HCT116 (cell line): ENCODE measurements at regions not wholly inside any gene's neighbourhood (a gene's known extent, or its start where the extent isn't known, plus 50 kb on each side); places are given as distances from the start of the nearest gene placed in this dataset.

Experiments used
- ATAC-seq: fragments of 200-7000 bp; cut with Tn5 transposase; 2 replicates; pipeline ENCODE4 v1.9.1; 2020; ENCODE audit warnings: mild to moderate bottlenecking, moderate library complexity
- BruUV-seq: library from RNA; stranded (reverse); fragments of 400-500 nt; replicated peaks from 2 replicates; lab custom pipeline; 2021; lab: Mats Ljungman, UMichigan
- CTCF ChIA-PET: fragments of 300-600 bp; sonication (Branson Sonifier 250); formaldehyde crosslinking; loops from one replicate; lab custom pipeline; 2021; ENCODE audit warnings: antibody characterized with exemption; lab: Charles Lee
- POLR2A ChIA-PET: fragments of 300-600, 350-600 bp; sonication (Branson Sonifier 250); formaldehyde crosslinking; loops from one replicate; lab custom pipeline; 2021; ENCODE audit warnings: antibody characterized with exemption; lab: Charles Lee
- RAD21 ChIA-PET, 2 experiments: fragments of 300-600 bp; sonication (Branson Sonifier 250); formaldehyde crosslinking; loops; one replicate each; lab custom pipeline; 2023; ENCODE audit warnings: low total read pairs in 2 of 2; ENCODE audit not compliant: uncharacterized antibody in 2 of 2, unreplicated experiment in 2 of 2, low non-redundant PET in 1 of 2; lab: Charles Lee
- DNase-seq: peaks from one replicate; pipeline ENCODE4 v3.0.0-alpha.2; 2010; ENCODE audit warnings: low read depth, low spot score
- H2AFZ ChIP-seq: fragments of 200-600 bp; shearing (Covaris generic), sonication (generic); 2 replicates; pipeline ENCODE4 v1.6.1; 2017; ENCODE audit warnings: low read depth, mixed run types, mixed read lengths, antibody characterized with exemption, low read length; ENCODE audit not compliant: poor library complexity, severe bottlenecking
- H3K27ac ChIP-seq: 2 replicates; pipeline ENCODE4 v1.5.1; 2012; ENCODE audit warnings: low read depth, low read length
- H3K27me3 ChIP-seq: fragments of 200-600 bp; sonication (generic); 2 replicates; pipeline ENCODE4 v1.6.1; 2016; ENCODE audit warnings: mixed run types, low read length, mixed read lengths; ENCODE audit not compliant: insufficient read depth
- H3K36me3 ChIP-seq, 2 experiments: fragments of 200-500 bp in 1 of 2; fragments of 200-600 bp in 1 of 2; sonication (Bioruptor generic) in 1 of 2; sonication (generic) in 1 of 2; 2 replicates each; pipeline versions ENCODE4 v1.5.1 to v1.6.1; 2014 to 2016; ENCODE audit warnings: low read length in 2 of 2, inconsistent platforms in 1 of 2, mixed read lengths in 1 of 2, mixed run types in 1 of 2; ENCODE audit not compliant: insufficient read depth in 2 of 2, control insufficient read depth in 1 of 2
- H3K4me1 ChIP-seq, 2 experiments: fragments of 200-600 bp in 1 of 2; sonication (generic) in 1 of 2; 2 replicates each; pipeline versions ENCODE4 v1.5.1 to v1.6.1; 2012 to 2017; ENCODE audit warnings: low read length in 2 of 2, inconsistent platforms in 1 of 2, mild to moderate bottlenecking in 1 of 2, mixed read lengths in 1 of 2, mixed run types in 1 of 2, moderate library complexity in 1 of 2; ENCODE audit not compliant: insufficient read depth in 2 of 2, control insufficient read depth in 1 of 2
- H3K4me2 ChIP-seq: fragments of 200-600 bp; sonication (generic); 2 replicates; pipeline ENCODE4 v1.6.1; 2017; ENCODE audit warnings: mixed run types, low read length, mixed read lengths
- H3K4me3 ChIP-seq, 2 experiments: fragments of 200-600 bp in 1 of 2; sonication (generic) in 1 of 2; replicated peaks in 1 of 2; 2 replicates each; pipeline ENCODE4 v1.5.1; 2011 to 2016; ENCODE audit warnings: low read length in 2 of 2, control low read depth in 1 of 2, low read depth in 1 of 2, mild to moderate bottlenecking in 1 of 2, mixed read lengths in 1 of 2, mixed run types in 1 of 2
- H3K79me2 ChIP-seq: fragments of 200-600 bp; sonication (generic); 2 replicates; pipeline ENCODE4 v1.6.1; 2017; ENCODE audit warnings: mild to moderate bottlenecking, mixed run types, low read length, moderate library complexity, mixed read lengths; ENCODE audit not compliant: insufficient read depth
- H3K9ac ChIP-seq: fragments of 200-600 bp; sonication (generic); 2 replicates; pipeline ENCODE4 v1.6.1; 2016; ENCODE audit warnings: low read length, mixed read lengths
- H3K9me2 ChIP-seq: fragments of 200-600 bp; sonication (generic), shearing (Covaris generic); 2 replicates; pipeline ENCODE4 v1.6.1; 2017; ENCODE audit warnings: mixed run types, mild to moderate bottlenecking, moderate library complexity; ENCODE audit not compliant: insufficient read depth
- H3K9me3 ChIP-seq, 2 experiments: fragments of 200-500 bp in 1 of 2; fragments of 200-600 bp in 1 of 2; sonication (Bioruptor generic) in 1 of 2; sonication (generic) in 1 of 2; 2 replicates each; pipeline ENCODE4 v1.6.1; 2014 to 2017; ENCODE audit warnings: low read length in 2 of 2, mixed read lengths in 2 of 2, inconsistent platforms in 1 of 2, low read depth in 1 of 2, mild to moderate bottlenecking in 1 of 2, mixed run types in 1 of 2, moderate library complexity in 1 of 2; ENCODE audit not compliant: control insufficient read depth in 1 of 2, insufficient read depth in 1 of 2
- H4K20me1 ChIP-seq: fragments of 200-600 bp; sonication (generic), shearing (Covaris generic); 2 replicates; pipeline ENCODE4 v1.6.1; 2017; ENCODE audit warnings: mixed run types, mild to moderate bottlenecking, moderate library complexity; ENCODE audit not compliant: insufficient read depth
- CBX3 ChIP-seq: IDR thresholded peaks from 2 replicates; pipeline ENCODE4 v1.6.1; 2012; ENCODE audit warnings: low read depth
- CEBPB ChIP-seq: IDR thresholded peaks from 2 replicates; pipeline ENCODE4 v1.6.1; 2012; ENCODE audit warnings: low read depth
- EGR1 ChIP-seq: IDR thresholded peaks from 2 replicates; pipeline ENCODE4 v1.6.1; 2012; ENCODE audit warnings: low read depth
- ELF1 ChIP-seq: IDR thresholded peaks from 2 replicates; pipeline ENCODE4 v1.6.1; 2012; ENCODE audit warnings: low read depth, borderline replicate concordance
- EZH2 ChIP-seq: fragments of 200-600 bp; sonication (generic); IDR thresholded peaks from 2 replicates; pipeline ENCODE4 v1.6.1; 2017; ENCODE audit warnings: antibody characterized with exemption, mixed run types
- EZH2phosphoT487 ChIP-seq: fragments of 200-600 bp; IDR thresholded peaks from 2 replicates; pipeline ENCODE4 v1.6.1; 2018; ENCODE audit warnings: antibody characterized with exemption, borderline replicate concordance
- JUND ChIP-seq: IDR thresholded peaks from 2 replicates; pipeline ENCODE4 v1.6.1; 2012
- POLR2A ChIP-seq: IDR thresholded peaks from 2 replicates; pipeline ENCODE4 v1.7.0; 2011; ENCODE audit warnings: borderline replicate concordance; ENCODE audit not compliant: insufficient read depth, insufficient read length; ENCODE audit errors: extremely low read depth
- POLR2AphosphoS5 ChIP-seq: IDR thresholded peaks from 2 replicates; pipeline ENCODE4 v1.6.1; 2011; ENCODE audit warnings: mild to moderate bottlenecking, low read depth, low read length, moderate library complexity
- RAD21 ChIP-seq: IDR thresholded peaks from 2 replicates; pipeline ENCODE4 v1.6.1; 2012; ENCODE audit warnings: low read depth, mild to moderate bottlenecking
- SIN3A ChIP-seq: IDR thresholded peaks from 2 replicates; pipeline ENCODE4 v1.6.1; 2012; ENCODE audit warnings: low read depth
- SP1 ChIP-seq: IDR thresholded peaks from 2 replicates; pipeline ENCODE4 v1.6.1; 2012; ENCODE audit warnings: low read depth
- SRF ChIP-seq: IDR thresholded peaks from 2 replicates; pipeline ENCODE4 v1.6.1; 2012; ENCODE audit warnings: low read depth
- TCF7L2 ChIP-seq: IDR thresholded peaks from 2 replicates; pipeline ENCODE4 v1.7.0; 2011; ENCODE audit warnings: borderline replicate concordance, inconsistent platforms; ENCODE audit not compliant: insufficient read depth, insufficient read length; ENCODE audit errors: extremely low read depth
- YY1 ChIP-seq: IDR thresholded peaks from 2 replicates; pipeline ENCODE4 v1.6.1; 2011; ENCODE audit warnings: low read length, low read depth, moderate library complexity, mild to moderate bottlenecking; ENCODE audit not compliant: insufficient replicate concordance; ENCODE audit errors: extremely low read depth
- ZBTB33 ChIP-seq: IDR thresholded peaks from 2 replicates; pipeline ENCODE4 v1.6.1; 2011; ENCODE audit warnings: mild to moderate bottlenecking, low read length, moderate library complexity; ENCODE audit not compliant: insufficient replicate concordance; ENCODE audit errors: extremely low read depth
- ZFX ChIP-seq: fragments of 450-650 bp; IDR thresholded peaks from 2 replicates; pipeline ENCODE4 v1.6.1; 2017
- ZNF274 ChIP-seq: fragments of 200-500 bp; sonication (Bioruptor generic); IDR thresholded peaks from 2 replicates; pipeline ENCODE4 v1.6.1; 2014; ENCODE audit warnings: mild to moderate bottlenecking, low read depth, low read length, inconsistent platforms
- intact Hi-C: fragments of 100-400 bp; cut with micrococcal nuclease; formaldehyde crosslinking; loops from 2 replicates; pipeline ENCODE4 v1.10.0; 2022
- TF ChIP-seq, protein P1 (sequence below): IDR thresholded peaks from 2 replicates; pipeline ENCODE4 v1.6.1; 2012
- TF ChIP-seq, protein P2 (sequence below), 3 experiments: fragments of 200-600 bp in 1 of 3; sonication (generic) in 1 of 3; IDR thresholded peaks in 2 of 3; conservative IDR thresholded peaks in 1 of 3; 2 replicates each; pipeline ENCODE4 v1.5.1; 2012 to 2017; ENCODE audit warnings: low read depth in 2 of 3, low read length in 2 of 3, antibody characterized with exemption in 1 of 3, borderline replicate concordance in 1 of 3, control low read depth in 1 of 3, mild to moderate bottlenecking in 1 of 3, mixed read lengths in 1 of 3, mixed run types in 1 of 3, moderate library complexity in 1 of 3; ENCODE audit not compliant: insufficient read depth in 1 of 3

- H3K79me2 ChIP-seq = no peaks in the 10 kb centered on the region
- POLR2A ChIA-PET = no interaction called here
- H3K4me1 ChIP-seq = no peaks in the 10 kb centered on the region
- no peaks in the 10 kb centered on the region for H3K36me3 ChIP-seq
- no peak overlapping the region for H3K4me2 ChIP-seq
- no peak for ATAC-seq
- no peak for DNase-seq
- no peak overlapping the region for H2AFZ ChIP-seq
- BruUV-seq = no TSS peak
- RAD21 ChIA-PET = no interaction called here
- H3K9ac ChIP-seq = no peak overlapping the region
- H3K4me3 ChIP-seq = no peak overlapping the region
- intact Hi-C loops = no loop called here
- H3K27me3 ChIP-seq = no peaks in the 10 kb centered on the region
- peaks cover 11 to 16% of the 10 kb centered on the region in 2 experiments; a peak in 3 of 4 replicates for H3K9me3 ChIP-seq
- CTCF ChIA-PET = no interaction called here
- H3K27ac ChIP-seq = no peak overlapping the region
- TF ChIP-seq ZFX = no peak
- TF ChIP-seq EZH2 = no peak
- no peak for TF ChIP-seq CEBPB
- no peak for TF ChIP-seq SP1
- TF ChIP-seq, protein P1, sequence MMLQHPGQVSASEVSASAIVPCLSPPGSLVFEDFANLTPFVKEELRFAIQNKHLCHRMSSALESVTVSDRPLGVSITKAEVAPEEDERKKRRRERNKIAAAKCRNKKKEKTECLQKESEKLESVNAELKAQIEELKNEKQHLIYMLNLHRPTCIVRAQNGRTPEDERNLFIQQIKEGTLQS = no peak
- no peak for TF ChIP-seq CBX3
- no peak for TF ChIP-seq POLR2A
- TF ChIP-seq EGR1 = no peak
- no peak for TF ChIP-seq SRF
- no peak for TF ChIP-seq EZH2phosphoT487
- TF ChIP-seq, all 23 proteins: peak for 0
- H4K20me1 ChIP-seq = no peaks in the 10 kb centered on the region
- H3K9me2 ChIP-seq = no peaks in the 10 kb centered on the region
Observed at GRCh38 chr5:165705960-165706359, 2200.5 kb downstream of the MAT2B start.

GRCh38 chr5:165712011-165712410 lies 2206.6 kb downstream of the MAT2B start:
- Histone ChIP-seq H3K9me3 (peaks cover 0 to 9% of the 10 kb centered on the region in 2 experiments; a peak in 2 of 4 replicates), H3K27me3 (no peaks in the 10 kb centered on the region), H3K4me3 (no peak overlapping the region), H3K27ac (no peak overlapping the region), H2AFZ (no peak overlapping the region), H3K4me1 (no peaks in the 10 kb centered on the region), H3K9ac (no peak overlapping the region), H3K4me2 (no peak overlapping the region), H3K36me3 (no peaks in the 10 kb centered on the region), H4K20me1 (no peaks in the 10 kb centered on the region), H3K79me2 (no peaks in the 10 kb centered on the region), H3K9me2 (no peaks in the 10 kb centered on the region)
- CTCF ChIA-PET = no interaction called here
- intact Hi-C loops = no loop called here
- POLR2A ChIA-PET = no interaction called here
- ATAC-seq (no peak), DNase-seq (no peak)
- BruUV-seq = no TSS peak
- RAD21 ChIA-PET = no interaction called here
- TF ChIP-seq ZFX (no peak), SIN3A (no peak), RAD21 (no peak), YY1 (no peak), EGR1 (no peak), SP1 (no peak), TCF7L2 (no peak), ZBTB33 (no peak), JUND (no peak), ELF1 (no peak), ZNF274 (no peak), POLR2AphosphoS5 (no peak)
- TF ChIP-seq, protein P2, sequence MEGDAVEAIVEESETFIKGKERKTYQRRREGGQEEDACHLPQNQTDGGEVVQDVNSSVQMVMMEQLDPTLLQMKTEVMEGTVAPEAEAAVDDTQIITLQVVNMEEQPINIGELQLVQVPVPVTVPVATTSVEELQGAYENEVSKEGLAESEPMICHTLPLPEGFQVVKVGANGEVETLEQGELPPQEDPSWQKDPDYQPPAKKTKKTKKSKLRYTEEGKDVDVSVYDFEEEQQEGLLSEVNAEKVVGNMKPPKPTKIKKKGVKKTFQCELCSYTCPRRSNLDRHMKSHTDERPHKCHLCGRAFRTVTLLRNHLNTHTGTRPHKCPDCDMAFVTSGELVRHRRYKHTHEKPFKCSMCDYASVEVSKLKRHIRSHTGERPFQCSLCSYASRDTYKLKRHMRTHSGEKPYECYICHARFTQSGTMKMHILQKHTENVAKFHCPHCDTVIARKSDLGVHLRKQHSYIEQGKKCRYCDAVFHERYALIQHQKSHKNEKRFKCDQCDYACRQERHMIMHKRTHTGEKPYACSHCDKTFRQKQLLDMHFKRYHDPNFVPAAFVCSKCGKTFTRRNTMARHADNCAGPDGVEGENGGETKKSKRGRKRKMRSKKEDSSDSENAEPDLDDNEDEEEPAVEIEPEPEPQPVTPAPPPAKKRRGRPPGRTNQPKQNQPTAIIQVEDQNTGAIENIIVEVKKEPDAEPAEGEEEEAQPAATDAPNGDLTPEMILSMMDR (IDR thresholded peaks at IDR 0.05 in 2 of 3, conservative IDR thresholded peaks at IDR 0.05 in 1 of 3; ENCODE audit: borderline replicate concordance in 1 of 3, insufficient read depth in 1 of 3, low read depth in 2 of 3, low read length in 2 of 3) = no peak
